SU-DHL-6 (cell line): ENCODE measurements at regions not wholly inside any gene's neighbourhood (a gene's known extent, or its start where the extent isn't known, plus 50 kb on each side); places are given as distances from the start of the nearest gene placed in this dataset.

Experiments
- H2AFZ ChIP-seq: fragments of 200-600 bp; sonication (generic); 2 replicates; pipeline ENCODE4 v1.6.1; 2014; ENCODE audit warnings: low read depth, mild to moderate bottlenecking, moderate library complexity, mixed read lengths, antibody characterized with exemption, low read length; ENCODE audit not compliant: severe bottlenecking
- H3F3A ChIP-seq: fragments of 200-600 bp; shearing (Covaris generic); 2 replicates; pipeline ENCODE4 v1.6.0; 2016; ENCODE audit warnings: antibody characterized with exemption, mild to moderate bottlenecking; ENCODE audit not compliant: insufficient read depth
- H3K27ac ChIP-seq: fragments of 200-600 bp; sonication (generic); 2 replicates; pipeline ENCODE4 v1.5.1; 2016; ENCODE audit warnings: low read depth, mild to moderate bottlenecking, low read length, moderate library complexity, mixed read lengths
- H3K27me3 ChIP-seq: fragments of 200-600 bp; sonication (generic), shearing (Covaris generic); 2 replicates; pipeline ENCODE4 v1.6.0; 2014; ENCODE audit warnings: mild to moderate bottlenecking, low read length
- H3K36me3 ChIP-seq: fragments of 200-600 bp; sonication (generic); 2 replicates; pipeline ENCODE4 v1.6.1; 2014; ENCODE audit warnings: mild to moderate bottlenecking, low read length, mixed read lengths
- H3K4me2 ChIP-seq: fragments of 300-600, 200-600 bp; shearing (Covaris generic), sonication (generic); 2 replicates; pipeline ENCODE4 v1.6.0; 2014; ENCODE audit warnings: low read length, low read depth, mild to moderate bottlenecking; ENCODE audit not compliant: poor library complexity, severe bottlenecking
- H3K4me3 ChIP-seq: fragments of 200-600 bp; sonication (generic); 2 replicates; pipeline ENCODE4 v1.5.1; 2014; ENCODE audit warnings: antibody characterized with exemption, low read length, mild to moderate bottlenecking, mixed read lengths; ENCODE audit not compliant: insufficient read depth, poor library complexity, severe bottlenecking
- H3K79me2 ChIP-seq: fragments of 200-600 bp; sonication (generic); 2 replicates; pipeline ENCODE4 v1.6.1; 2014; ENCODE audit warnings: mild to moderate bottlenecking, low read length, moderate library complexity; ENCODE audit not compliant: insufficient read depth
- H3K9ac ChIP-seq: fragments of 200-600 bp; sonication (generic); 2 replicates; pipeline ENCODE4 v1.7.0; 2014; ENCODE audit warnings: mild to moderate bottlenecking, low read length
- H3K9me2 ChIP-seq: fragments of 200-600 bp; sonication (generic); replicated peaks from 2 replicates; pipeline ENCODE4 v1.6.1; 2014; ENCODE audit warnings: low read length; ENCODE audit not compliant: insufficient read depth
- H3K9me3 ChIP-seq: fragments of 200-600 bp; sonication (generic); 2 replicates; pipeline ENCODE4 v1.6.1; 2014; ENCODE audit warnings: low read length, mixed read lengths; ENCODE audit not compliant: insufficient read depth
- H4K20me1 ChIP-seq: fragments of 200-600 bp; sonication (generic); 2 replicates; pipeline ENCODE4 v1.6.1; 2014; ENCODE audit warnings: low read depth, mild to moderate bottlenecking, antibody characterized with exemption, low read length, moderate library complexity, mixed read lengths
- CTCF ChIP-seq: fragments of 200-600 bp; sonication (generic); IDR thresholded peaks from one replicate; pipeline ENCODE4 v1.5.1; 2017; ENCODE audit warnings: antibody characterized with exemption, mild to moderate bottlenecking, low read length, moderate library complexity; ENCODE audit not compliant: insufficient read depth, poor library complexity, severe bottlenecking
- EZH2phosphoT487 ChIP-seq: fragments of 200-600 bp; sonication (generic), shearing (Covaris generic); conservative IDR thresholded peaks from 2 replicates; pipeline ENCODE4 v1.6.1; 2018; ENCODE audit warnings: mild to moderate bottlenecking, antibody characterized with exemption, low read length, moderate library complexity, mixed read lengths

GRCh38 chr12:19833775-19834501 lies 394.6 kb downstream of the AEBP2 start:
- Histone ChIP-seq H3K4me3 (no peak overlapping the region), H3K9me2 (no peaks in the 10 kb centered on the region), H3K9me3 (no peaks in the 10 kb centered on the region), H3K27me3 (no peaks in the 10 kb centered on the region), H3K79me2 (no peaks in the 10 kb centered on the region), H3K27ac (no peak overlapping the region), H3K9ac (no peak overlapping the region), H3F3A (no peaks in the 10 kb centered on the region), H3K4me2 (no peak overlapping the region), H3K36me3 (no peaks in the 10 kb centered on the region), H2AFZ (no peak overlapping the region), H4K20me1 (no peaks in the 10 kb centered on the region)
- no peak for TF ChIP-seq CTCF

GRCh38 chr12:19834592-19834991 lies 395.3 kb downstream of the AEBP2 start:
- TF ChIP-seq CTCF, result no peak
- no peak for TF ChIP-seq EZH2phosphoT487
- H3K4me2 ChIP-seq, result no peak overlapping the region
- H4K20me1 ChIP-seq, result no peaks in the 10 kb centered on the region

GRCh38 chr12:19836056-19836455 lies 396.8 kb downstream of the AEBP2 start:
- Histone ChIP-seq H3K79me2 (no peaks in the 10 kb centered on the region), H4K20me1 (no peaks in the 10 kb centered on the region), H3K9me2 (no peaks in the 10 kb centered on the region), H2AFZ (no peak overlapping the region), H3F3A (no peaks in the 10 kb centered on the region), H3K36me3 (no peaks in the 10 kb centered on the region), H3K27ac (no peak overlapping the region), H3K9me3 (no peaks in the 10 kb centered on the region), H3K9ac (no peak overlapping the region), H3K4me3 (no peak overlapping the region), H3K4me2 (no peak overlapping the region), H3K27me3 (no peaks in the 10 kb centered on the region)
- TF ChIP-seq CTCF (no peak), EZH2phosphoT487 (no peak)

More at GRCh38 chr12:19834592-19834991, 395.3 kb downstream of the AEBP2 start:
- H3K79me2 ChIP-seq, result no peaks in the 10 kb centered on the region
- no peak overlapping the region for H3K9ac ChIP-seq
- H3F3A ChIP-seq, result no peaks in the 10 kb centered on the region
- H3K9me2 ChIP-seq, result no peaks in the 10 kb centered on the region
- no peaks in the 10 kb centered on the region for H3K9me3 ChIP-seq
- no peaks in the 10 kb centered on the region for H3K27me3 ChIP-seq
- no peak overlapping the region for H3K27ac ChIP-seq
- no peak overlapping the region for H2AFZ ChIP-seq
- no peaks in the 10 kb centered on the region for H3K36me3 ChIP-seq
- no peak overlapping the region for H3K4me3 ChIP-seq
